C1 segment of cervical spinal cord (tissue), 14 donors: ENCODE measurements at regions not wholly inside any gene's neighbourhood (a gene's known extent, or its start where the extent isn't known, plus 50 kb on each side); places are given as distances from the start of the nearest gene placed in this dataset.

Experiments
- DNase-seq, 14 donors: peaks; one replicate each; lab custom pipeline; 2025; lab: John Stamatoyannopoulos, UW

DNA sequence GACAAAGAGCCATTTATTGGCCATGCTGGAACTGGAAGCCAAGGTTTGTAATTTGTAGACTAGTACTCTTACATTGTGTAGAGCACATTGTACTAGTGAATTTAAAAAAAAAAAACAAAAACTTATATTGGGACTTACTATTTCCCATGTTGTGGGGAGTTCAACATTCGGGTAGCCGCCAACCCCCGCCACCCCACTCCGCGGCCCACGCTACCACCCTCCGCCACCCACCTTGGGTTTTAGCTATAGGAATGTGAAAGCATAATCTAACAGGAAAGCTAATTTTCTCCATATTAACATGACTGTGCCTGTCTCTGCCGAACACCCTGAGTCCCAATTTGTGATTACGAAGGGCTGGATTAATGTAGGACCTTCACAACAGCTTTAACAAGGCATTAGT lies 275.8 kb downstream of the FIGN start:
- no peak for DNase-seq

DNA sequence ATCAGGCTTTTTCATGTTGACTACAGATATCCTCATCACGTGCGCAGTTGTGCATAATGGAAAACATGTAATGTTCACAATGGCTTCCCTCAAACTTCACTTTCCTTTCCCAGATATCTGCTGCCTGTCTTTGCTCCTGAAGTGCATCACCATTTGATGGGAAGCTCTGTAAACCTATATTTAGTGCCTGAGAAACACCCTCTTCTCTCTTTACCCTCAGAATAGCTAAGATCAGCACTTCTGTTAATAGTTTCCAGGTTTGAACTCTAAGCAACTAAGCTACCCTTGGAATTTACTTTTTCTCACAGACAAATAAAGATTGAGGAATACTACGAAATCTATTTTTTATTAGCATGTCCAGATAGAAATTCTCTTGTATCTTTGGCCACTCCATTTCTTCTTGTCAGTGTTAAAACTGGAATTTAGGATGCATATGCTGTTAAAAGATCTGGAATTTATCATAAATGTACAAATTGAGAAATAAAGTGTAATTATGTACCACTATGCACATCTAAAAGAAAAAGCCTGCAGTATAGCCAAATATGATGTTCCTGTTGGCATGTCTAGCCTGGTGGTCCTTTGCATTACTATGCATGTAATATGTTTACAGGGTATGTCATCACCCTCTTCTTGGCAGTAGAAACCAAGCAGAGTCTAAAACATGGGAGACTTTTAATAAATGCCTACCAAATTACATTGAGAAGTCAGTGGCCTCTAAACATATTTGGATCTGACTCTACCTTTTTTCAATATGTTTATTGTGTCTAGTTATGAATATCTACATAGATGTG lies 278.7 kb downstream of the FIGN start:
- no peak for DNase-seq

DNA sequence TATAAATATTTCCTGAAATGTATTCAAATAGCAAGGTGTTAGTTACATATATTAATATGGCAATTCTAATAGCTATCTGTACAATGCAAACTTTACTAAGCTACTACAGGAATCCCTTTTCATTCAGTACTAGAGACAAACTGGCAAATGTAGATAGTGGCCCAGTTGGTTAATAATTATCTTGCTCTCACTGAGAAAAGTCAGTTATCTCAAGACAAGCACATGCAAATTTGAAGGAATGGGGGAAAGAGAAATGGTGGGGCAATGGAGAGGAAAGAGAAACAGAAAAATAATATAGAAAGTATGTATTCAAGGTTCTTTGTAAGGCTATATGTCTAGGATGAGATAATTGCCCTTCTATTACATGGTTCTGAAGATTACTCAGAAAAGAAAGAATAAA lies 280.0 kb downstream of the FIGN start:
- no peak for DNase-seq

DNA sequence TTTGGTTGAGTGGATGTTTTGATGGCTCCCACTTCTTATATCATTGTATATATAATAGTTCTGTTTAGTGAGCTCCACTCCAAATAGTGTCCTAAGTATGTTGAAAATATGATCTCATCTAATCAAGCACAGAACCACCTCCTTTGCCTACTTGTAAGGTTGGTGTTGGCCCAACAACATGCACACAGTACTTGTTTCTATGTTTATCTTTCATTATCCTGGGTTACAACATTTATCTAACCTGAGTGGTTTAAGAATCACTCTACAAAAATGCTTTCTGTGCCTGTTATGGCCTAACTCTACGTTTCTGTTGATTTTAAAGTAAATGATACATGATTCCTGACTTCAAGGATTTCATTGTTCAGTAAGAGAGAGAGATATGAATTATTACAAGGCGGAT lies 281.9 kb downstream of the FIGN start:
- DNase-seq = no peak

DNA sequence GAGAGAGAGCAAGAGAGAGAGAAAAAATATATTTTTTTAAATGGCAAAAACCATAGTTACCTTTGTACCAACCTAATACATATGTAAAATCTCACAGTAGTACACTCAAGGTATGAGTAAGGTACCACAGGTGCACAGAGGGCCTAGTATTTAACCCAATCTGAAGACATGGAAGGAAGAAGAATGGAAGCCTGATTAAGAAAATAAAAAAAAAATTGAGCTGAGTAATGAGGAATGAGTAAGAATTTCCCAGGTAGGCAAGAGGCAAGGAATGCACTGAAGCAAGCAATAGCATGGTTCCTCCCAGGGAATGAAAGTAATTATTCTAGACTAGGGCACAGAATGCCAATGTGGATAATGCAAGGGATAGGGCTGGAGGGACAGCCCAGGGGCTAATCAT lies 294.2 kb downstream of the FIGN start:
- no peak for DNase-seq

DNA sequence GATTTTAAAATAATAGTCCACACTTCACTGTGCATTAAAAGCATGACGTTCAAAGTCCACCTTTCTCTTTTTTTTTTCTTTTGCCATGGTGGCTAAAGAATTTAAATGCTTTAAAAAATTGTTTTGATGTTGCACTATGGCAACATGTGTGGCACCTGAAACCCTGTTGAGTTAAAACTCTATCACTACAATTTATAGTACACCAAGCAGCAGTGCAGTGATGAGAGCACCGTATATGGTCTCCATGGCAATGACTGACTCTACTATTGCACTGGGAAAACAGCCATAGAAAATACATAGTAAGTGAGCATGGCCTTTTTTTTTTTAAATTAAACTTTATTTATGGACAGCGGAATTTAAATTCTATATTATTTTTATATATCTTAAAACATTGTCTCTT lies 298.8 kb downstream of the FIGN start:
- no peak for DNase-seq

DNA sequence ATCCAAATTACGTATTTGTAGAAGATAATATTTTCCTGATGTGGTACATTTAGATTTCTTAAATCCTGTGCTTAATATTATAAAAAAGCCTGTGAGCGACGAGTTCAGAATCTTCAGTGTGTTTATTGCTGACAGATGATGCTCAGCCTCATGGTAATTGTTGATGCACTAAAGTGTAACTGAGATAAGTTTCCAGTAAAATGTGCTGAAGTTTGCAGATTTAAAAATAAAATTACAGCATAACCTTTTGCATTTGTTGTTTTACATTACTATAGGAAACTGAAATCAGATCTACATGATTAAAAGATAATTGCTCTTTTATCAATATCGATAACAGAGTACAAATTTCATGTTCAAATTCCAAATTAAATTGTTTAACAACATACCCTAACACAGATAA lies 307.6 kb downstream of the FIGN start:
- no peak for DNase-seq

DNA sequence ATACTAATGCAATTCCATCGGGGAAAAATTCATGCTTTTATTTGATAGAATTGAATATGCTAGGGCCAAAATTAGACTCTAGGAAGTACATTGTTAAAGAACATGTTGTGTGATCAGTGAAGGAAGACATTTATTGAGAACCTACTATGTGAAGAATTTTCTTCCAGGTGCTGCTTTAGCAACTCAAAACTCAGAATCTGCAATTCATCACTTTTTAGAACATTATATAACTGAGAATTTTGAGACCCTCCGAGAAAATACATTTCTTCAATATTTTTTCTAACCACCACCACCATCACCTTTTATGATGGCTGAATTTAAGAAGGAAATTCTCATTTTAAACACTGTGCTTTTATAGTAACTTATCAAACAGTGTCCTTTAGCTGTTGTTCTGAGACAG lies 315.2 kb downstream of the FIGN start:
- DNase-seq = no peak

DNA sequence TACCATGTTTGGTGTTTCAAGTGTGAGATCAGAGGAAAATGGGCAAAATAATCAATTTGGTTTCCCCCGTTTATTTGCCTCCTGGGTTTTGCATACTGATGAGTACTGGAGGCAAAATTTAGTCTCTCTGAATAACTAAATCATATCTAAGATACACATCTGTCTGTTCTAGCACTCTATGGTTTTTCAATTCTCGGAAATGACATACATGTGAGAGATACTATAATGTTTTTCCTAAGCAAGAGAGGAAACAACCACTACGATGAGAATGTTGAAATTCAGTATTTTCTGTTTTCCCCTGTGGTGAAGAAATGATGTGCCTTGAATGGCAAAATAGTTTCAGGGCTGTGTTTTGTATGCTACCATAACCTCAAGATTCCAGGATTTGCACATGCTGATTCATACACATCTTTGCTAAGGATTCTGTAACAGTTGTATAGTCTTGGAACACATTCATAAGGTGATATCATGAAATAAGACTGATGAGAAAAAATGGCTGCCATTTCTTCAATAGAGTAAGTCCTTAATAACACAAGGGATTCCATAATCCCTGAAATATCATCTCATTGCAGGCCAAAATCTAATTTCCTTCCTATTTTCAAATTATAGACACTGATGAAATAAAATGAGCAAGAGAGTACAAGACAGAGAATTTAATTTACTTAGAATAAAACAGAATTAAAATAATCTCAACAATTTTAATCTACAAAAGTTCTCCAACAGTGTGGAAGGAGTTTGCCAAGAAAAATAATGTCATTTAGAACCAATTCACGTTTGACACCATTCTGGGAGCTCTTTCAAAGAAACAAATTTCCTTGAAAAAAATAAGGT lies 316.6 kb downstream of the FIGN start:
- no peak for DNase-seq

DNA sequence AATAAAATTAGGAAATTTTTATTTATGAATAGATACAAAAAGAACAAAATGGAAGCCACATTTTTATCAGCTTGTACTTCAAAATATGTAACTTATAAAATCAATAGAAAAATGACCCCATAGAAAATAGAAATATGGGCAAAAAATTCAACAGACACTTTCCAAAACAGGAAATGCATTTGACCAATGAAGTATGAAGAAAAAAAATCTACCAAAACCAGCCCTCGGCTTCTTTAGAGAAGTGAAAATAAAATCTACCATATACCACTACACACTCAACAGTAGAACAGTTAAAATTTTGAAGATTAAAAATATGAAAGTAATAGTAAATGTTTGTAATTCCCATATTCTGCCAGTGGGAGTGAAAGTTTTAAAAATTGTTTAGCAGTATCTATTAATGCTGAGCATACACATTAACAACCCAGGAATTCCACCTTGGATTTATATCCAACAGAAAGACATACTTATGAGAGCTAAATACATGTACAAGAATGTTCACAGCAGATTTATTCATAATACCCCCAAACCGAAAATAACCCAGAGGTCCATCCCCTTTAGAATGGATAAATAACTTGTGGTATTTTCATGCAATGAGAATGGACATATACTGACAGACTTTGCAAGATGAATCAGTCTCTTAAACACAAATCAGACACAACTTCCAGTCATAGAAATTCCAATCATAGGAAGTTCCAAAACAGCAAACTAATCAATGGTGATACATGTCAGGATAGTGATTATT lies 318.0 kb downstream of the FIGN start:
- DNase-seq = no peak

DNA sequence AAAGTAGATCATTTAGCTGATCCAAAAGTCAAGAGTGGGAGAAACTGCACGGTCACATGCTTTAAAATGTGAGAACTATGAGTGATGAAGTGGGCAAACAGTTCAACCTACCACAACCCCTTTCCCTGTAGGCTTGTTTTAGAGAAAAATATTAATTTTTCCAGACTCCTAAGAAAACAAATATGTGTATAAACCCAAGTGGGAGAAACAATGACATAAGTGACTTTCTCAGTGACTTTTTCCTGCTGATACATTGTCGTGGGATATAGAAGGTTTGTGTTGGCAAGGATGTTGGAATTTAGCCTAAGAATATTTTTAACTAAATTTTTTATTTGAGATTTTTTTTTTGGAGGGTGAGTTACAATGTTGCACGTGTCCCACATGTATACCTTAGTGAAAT lies 321.7 kb downstream of the FIGN start:
- DNase-seq = no peak

DNA sequence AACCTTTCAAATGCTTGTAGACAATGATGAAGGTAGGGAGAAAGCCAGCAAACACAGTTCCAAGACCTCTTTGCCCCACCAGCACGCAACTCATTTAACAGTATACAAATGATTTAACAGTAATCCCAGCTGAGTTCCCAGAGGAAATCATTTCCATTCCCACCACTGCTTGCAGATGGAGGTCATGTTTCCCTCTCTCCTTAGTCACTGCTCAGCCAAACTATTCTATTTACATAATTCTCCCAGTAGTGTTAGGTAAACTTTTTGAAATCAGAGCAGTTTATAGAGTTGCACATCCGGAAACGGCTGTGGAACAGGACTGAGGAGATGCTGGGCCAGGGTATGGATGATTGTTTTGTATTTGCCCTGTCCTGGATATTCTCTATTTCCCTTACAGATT lies 328.5 kb downstream of the FIGN start:
- DNase-seq = no peak

DNA sequence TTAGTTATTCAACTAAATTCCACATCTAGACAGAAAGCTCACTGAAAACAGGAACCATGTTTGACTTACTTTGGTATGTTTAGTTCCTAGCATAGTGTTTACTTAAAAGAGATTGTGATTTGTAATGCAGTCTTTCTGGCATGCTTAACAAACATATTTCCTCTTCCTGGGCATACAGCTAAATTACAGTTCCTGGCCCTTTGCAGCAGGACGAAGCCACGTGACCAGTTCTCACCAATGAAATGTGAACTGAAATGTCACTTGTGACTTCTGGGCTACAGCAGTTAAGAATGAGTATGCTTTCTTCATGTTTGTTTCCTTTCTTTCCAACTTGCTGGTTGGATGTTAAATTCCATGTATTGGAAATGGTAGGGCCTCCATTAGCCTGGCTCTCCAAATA lies 330.5 kb downstream of the FIGN start:
- DNase-seq = no peak

DNA sequence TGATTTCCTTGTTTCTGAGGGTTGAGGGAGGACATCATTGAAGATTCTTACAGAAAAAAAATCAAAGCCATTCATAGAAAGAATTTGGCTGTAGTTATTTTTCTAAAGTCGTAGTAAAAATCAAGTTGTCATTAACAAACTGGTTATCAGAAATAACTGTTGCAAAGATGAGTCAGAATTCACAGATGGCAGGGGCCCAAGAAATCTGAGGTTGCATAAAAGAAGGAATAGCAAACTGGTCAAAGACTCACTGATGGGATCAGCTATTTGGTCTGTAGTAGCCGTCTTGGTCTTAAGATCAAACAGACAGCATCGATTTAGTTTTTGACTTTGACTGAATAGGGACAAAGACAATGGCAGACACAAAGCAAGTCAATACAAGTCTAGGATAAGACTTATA lies 334.3 kb downstream of the FIGN start:
- DNase-seq = no peak

DNA sequence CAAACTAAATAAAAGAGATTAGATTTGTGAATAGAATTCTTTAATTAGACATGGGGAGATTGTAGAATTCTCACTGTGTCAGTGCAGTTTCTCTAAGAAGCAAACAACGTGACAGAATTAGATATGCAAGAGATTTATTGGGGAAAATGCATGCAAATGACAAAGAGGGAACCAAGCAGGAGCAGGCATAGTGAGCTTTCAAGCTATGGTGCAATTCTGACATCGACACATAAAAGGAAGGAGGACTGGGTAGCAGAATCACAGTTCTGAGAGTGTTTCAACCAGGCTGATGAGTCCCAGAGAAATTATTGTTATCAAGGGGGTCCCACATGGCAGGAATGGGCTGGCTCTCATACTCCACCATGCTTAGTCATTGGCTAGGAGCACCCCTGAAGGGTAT lies 338.4 kb downstream of the FIGN start:
- no peak for DNase-seq

DNA sequence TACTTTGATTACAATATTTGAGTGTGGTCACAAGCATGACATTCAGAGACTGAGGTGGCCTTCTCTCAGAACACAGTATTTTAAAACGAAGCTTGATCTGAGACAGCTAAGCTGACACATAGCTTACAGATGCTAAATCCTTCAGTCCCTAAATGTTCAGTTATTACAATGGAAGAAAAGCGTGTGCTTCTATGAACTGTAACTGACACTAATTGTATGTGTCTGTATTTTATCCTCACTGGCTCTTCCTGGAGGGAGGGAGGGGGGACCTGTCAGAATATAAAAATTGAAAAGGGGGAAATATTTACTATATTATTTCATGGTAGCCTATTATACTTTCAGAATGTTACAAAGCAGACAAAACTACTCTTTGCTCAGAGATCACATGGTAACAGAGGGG lies 340.2 kb downstream of the FIGN start:
- DNase-seq = no peak

DNA sequence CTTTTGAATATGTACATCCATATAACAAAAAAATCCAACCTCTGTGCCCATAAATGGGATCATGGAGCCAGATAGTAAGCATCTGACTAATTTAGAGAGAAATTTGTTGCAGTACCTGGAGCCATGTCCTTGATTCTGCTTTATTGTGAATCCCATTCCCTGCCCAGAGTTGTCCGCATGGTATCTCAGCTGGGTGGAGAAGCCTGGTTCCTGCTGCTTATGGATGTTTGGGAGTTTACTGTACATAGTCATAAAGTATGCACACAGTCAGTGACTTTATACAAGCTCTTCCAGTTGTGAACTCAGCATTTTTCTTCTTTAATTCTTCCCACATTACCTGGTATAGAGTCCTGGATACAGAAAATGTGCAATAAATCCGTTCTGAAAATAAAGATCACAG lies 346.0 kb downstream of the FIGN start:
- DNase-seq = no peak

DNA sequence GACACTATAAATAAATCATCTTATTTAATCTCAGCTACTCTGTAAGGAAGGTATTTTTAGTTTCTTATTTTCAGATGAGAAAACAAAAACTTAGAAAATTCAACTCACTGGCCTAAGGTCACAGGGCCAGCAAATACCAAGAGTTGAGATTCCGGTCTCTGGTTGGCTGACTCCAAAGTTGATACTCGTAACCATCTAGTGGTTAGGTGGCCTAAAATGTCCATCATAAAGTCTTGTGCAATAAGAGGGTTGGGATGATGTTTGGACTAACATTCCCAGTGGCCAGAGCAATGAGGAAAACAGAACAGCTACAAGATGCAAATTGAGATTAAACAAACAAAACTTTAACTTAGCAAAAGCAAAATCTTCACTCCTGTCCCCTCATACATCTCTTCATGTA lies 360.3 kb downstream of the FIGN start:
- DNase-seq = no peak

DNA sequence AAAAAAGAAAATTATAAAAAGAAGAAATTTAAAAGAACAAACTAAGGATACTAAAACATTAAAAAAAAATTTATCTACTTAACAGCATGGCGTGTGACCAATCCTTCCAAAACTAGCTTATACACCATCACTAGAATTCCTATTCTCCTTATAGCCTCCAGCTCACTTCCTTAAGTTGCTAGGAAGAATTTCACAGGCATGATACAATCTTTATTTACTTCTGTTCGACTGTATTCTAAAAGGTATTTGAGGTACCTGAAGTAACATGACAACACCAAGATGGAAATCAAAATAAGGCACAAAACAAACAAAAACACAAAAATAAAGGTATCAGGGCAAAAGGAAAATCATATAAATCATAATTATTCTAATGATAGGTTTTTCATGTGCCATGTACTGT lies 360.7 kb downstream of the FIGN start:
- DNase-seq = no peak

DNA sequence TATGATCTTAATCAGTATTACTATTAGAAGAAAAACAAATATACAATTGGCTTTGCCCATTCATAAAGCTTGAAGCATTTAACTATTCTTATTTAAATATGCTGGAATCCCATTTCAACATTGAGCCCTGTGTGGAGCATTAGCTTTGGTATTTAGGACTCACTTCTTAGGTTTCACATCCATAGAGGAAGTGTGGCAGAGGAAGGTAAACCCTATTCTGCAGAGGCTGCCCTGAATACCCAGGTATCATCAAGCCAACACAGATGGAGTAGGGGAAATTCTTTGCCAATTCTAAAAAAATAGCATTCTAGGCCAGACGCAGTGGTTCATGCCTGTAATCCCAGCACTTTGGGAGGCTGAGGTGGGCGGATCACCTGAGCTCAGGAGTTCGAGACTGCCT lies 361.5 kb downstream of the FIGN start:
- DNase-seq = no peak

DNA sequence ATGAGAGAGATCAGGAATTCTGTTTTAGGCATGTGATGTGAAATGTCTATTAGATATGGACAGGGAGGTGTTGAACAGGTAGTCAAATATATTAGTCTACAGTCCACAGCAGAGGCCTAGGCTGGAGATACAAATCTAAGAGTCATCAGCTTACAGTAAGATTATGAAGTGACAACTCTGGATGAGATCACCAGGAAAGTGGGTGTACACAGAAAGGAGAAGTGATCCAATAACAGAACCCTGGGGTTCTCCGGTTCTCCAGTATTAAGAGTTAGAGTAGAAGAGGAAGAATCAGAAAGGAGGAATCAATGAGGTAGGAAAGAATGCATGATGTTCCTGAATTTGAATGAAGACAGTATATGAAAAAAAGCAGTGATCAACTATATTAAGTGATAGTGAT lies 362.3 kb downstream of the FIGN start:
- no peak for DNase-seq

DNA sequence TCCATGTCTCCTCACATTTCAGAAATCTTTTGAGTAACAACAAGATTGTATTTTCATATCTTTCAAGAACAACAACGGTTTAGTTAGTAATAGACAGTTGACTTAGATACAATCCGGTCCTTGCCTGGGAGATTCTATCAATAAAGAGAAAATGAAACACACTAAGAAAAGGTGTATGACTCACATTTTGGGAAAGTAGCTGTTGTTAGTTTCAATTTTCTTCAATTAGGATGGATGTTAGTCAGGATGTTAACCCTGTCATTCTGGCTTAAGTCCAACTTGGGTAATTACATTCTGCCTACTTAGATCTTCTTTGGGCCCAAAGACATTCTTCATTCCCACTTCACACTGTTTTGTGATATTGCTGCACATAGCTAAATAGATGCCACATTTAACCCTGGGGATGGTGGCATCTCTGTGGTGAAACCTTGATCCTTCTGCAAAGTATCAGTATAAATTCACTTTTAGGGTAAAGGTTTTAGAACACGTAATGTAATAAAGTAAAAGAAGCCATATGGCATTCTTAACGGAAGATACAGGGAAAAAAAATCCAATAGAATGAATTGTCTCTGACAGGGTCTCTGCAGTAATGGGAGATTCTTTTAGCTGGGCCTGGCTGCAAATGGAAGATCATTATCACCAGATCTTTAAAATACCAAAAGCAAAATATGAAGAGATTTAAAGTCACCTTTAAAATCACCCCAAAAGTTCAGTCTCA lies 365.5 kb downstream of the FIGN start:
- DNase-seq = no peak
